ENCODE measurements at regions not wholly inside any gene's neighbourhood (a gene's known extent, or its start where the extent isn't known, plus 50 kb on each side); places are given as distances from the start of the nearest gene placed in this dataset.

DNA sequence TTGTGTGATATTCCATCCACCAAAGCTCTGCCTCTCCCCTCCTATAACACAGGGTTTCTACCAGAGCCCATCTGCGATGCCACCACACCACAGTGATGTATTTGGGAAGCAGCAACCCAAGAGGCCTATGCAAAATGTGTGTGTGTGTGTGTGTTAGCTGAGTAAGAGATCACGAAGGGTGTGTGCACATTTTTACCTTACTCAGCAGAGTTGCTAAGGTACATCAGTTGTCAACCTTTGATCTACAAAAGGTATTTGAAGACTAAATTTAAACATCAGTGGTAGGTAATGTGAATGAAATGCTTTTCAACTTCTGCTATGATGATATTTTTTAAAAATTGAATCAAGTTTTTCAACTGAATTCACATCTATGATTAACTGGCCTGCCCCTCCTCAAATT lies 227.6 kb downstream of the FBXO15 start:
- H3K27ac ChIP-seq: no peak overlapping the region
- TF ChIP-seq, protein P1, sequence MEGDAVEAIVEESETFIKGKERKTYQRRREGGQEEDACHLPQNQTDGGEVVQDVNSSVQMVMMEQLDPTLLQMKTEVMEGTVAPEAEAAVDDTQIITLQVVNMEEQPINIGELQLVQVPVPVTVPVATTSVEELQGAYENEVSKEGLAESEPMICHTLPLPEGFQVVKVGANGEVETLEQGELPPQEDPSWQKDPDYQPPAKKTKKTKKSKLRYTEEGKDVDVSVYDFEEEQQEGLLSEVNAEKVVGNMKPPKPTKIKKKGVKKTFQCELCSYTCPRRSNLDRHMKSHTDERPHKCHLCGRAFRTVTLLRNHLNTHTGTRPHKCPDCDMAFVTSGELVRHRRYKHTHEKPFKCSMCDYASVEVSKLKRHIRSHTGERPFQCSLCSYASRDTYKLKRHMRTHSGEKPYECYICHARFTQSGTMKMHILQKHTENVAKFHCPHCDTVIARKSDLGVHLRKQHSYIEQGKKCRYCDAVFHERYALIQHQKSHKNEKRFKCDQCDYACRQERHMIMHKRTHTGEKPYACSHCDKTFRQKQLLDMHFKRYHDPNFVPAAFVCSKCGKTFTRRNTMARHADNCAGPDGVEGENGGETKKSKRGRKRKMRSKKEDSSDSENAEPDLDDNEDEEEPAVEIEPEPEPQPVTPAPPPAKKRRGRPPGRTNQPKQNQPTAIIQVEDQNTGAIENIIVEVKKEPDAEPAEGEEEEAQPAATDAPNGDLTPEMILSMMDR (conservative IDR thresholded peaks at IDR 0.05): no peak

DNA sequence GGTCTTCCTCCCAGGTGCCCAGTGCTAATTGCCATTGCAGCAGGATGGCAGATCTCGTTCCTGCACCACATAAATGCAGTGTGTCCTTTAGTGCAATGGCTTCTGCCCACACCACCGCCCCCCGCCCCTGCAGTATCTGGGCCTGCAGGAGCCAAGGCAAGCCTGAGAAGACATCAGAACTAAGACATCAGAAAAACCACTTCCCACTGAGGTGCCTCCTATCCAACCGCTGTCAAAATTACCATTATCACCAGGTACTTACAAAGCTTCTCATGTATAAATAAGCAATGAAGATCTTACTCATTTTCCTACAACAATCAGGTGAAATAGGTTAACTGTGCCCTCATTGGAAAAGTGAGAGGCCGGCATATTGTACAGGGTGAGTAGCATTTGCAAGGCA lies 228.8 kb downstream of the FBXO15 start:
- TF ChIP-seq, protein P1 (conservative IDR thresholded peaks at IDR 0.05): no peak
- H3K27ac ChIP-seq: no peak overlapping the region

DNA sequence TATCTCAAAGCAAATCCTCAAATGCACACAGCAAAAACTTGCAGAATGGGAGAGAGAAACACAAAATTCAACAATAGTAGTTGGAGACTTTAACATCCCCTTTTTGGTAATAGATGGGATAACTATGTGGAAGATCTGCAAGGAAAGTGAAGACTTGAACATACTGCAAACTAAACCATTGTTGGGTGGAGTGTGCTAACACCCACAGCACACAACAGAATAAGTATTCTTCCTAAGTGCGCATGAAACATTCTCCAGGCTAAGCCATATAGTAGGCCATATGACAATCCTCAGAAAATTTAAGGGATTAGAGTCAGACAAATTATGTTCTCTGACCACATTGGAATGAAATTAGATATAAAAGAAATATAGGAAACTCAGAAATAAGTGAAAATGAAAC lies 230.6 kb downstream of the FBXO15 start:
- no peak overlapping the region for H3K27ac ChIP-seq
- TF ChIP-seq, protein P1 (conservative IDR thresholded peaks at IDR 0.05): no peak

DNA sequence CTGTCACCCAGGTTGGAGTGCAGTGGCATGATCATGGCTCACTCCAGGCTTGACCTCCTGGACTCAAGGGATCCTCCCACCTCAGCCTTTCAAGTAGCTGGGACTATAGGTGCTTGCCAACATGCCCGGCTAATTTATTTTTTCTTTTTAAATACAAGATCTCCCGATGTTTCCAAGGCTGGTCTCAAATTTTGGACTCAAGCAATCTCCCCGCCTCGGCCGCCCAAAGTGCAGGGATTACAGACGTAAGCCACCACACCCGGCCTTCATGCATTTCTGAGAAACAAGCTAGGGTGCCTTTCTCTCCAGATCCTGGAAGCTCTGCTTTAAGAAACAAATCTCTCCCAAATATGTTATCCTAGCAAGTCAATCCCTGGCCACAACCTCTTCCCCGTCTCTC lies 234.1 kb downstream of the FBXO15 start:
- no peak overlapping the region for H3K27ac ChIP-seq
- TF ChIP-seq, protein P1 (conservative IDR thresholded peaks at IDR 0.05): no peak

DNA sequence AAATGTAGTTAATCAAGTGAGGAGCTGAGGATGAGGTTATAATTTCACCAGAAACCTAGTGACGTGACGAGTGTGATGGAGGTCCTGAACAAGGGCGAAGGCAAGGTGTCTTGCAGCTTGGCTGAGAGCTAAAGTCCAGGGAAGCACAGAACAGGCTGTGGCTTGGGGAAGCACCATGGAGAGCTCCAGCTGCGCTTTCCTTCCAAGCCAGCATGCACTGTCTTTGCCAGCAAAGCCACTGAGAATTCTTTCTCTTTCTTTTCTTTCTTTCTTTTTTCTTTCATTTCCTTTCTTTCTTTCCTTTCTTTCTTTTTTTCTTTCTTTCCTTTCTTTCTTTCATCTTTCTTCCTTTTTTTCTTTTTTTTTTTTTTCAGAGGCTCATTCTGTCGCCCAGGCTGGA lies 239.3 kb downstream of the FBXO15 start:
- TF ChIP-seq, protein P1 (conservative IDR thresholded peaks at IDR 0.05): no peak
- H3K27ac ChIP-seq: no peak overlapping the region

DNA sequence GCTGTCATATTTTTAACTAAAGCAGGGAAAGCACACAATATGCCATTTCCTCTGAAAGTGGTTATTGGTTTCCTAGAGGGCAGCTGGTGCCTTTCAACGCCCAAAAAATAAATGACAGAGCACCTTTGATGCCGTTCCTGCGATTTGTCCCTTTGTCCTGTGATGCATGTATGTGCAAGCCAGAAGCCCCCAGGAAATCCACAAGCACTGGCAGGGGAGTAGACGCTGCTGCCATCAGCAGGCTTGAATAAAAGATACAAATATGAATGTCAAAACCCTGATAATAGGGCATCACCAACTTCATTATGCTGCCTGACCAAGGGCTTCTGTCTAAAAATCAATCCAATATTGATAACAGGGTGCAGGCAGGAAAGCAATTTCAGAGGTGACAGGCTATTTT lies 246.1 kb downstream of the FBXO15 start:
- H3K27ac ChIP-seq: no peak overlapping the region
- TF ChIP-seq, protein P1 (conservative IDR thresholded peaks at IDR 0.05): no peak

DNA sequence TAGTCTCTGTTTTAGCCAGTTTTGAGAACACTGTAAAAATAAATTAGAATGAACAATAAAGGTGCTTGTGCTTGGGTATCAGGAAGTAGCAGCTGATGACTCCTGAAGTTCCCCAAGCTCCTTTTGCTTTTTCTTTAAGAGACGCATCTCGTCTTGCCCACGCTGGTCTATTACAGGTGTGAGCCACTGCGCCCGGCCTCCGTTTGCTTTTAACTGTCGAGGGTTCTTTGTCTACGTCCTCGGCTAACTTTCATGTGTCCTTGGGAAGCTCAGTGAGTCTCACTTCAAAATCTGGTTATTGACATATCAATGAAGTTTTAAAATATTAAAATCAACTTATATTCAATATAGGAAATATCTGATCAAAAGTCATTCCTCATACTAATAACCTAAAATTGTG lies 246.5 kb downstream of the FBXO15 start:
- H3K27ac ChIP-seq: no peak overlapping the region
- TF ChIP-seq, protein P1 (conservative IDR thresholded peaks at IDR 0.05): no peak
